ENCODE measurements at regions not wholly inside any gene's neighbourhood (a gene's known extent, or its start where the extent isn't known, plus 50 kb on each side); places are given as distances from the start of the nearest gene placed in this dataset.

DNA sequence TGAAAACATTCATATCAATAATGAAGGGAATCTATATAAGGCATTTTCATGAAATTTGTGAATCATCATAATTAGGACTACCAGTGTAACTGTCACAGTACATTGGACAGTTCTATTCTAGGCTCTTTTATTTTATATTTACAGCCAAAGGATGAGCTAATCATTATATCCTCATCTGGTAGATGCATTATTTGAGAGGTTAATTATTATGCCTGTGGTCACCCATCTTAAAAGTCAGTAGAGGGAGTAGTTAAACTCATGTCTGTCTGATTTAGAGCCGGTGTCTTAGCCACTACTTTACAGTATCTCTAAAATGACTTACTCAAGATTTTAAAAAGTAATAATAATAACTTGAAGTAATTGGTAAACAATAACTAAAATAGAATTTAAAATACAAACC, 899.3 kb upstream of the MAP3K7 start:
- Histone ChIP-seq H3K9me3 (ENCODE audit: insufficient read depth in 2 of 2, low read depth in 1 of 2, low read length in 1 of 2) (no peaks in the 10 kb centered on the region), H3K4me3 (ENCODE audit: extremely low read depth in 1 of 4, insufficient read depth in 2 of 4, low read depth in 3 of 4, low read length in 4 of 4) (no peak overlapping the region), H3K4ac (replicated peaks; ENCODE audit: insufficient read length, low read depth, low read length) (no peak overlapping the region), H3K56ac (replicated peaks; ENCODE audit: insufficient read length, low read depth, low read length) (no peak overlapping the region), H3K4me2 (ENCODE audit: insufficient read depth in 1 of 2, low read depth in 2 of 2, low read length in 2 of 2) (no peak overlapping the region), H3K23me2 (ENCODE audit: low read depth, low read length) (no peaks in the 10 kb centered on the region), H2BK20ac (ENCODE audit: low read length) (no peak overlapping the region), H3K23ac (ENCODE audit: insufficient read length) (no peak overlapping the region), H3K9ac (replicated peaks in 1 of 4; ENCODE audit: extremely low read depth in 1 of 4, low read depth in 3 of 4, low read length in 3 of 4) (no peak overlapping the region), H3K4me1 (replicated peaks in 1 of 4; ENCODE audit: control insufficient read depth in 3 of 4, insufficient read depth in 4 of 4, low read length in 3 of 4) (no peaks in the 10 kb centered on the region), H4K5ac (ENCODE audit: insufficient read length, low read depth, low read length) (no peak overlapping the region), H4K20me1 (replicated peaks in 1 of 2; ENCODE audit: control insufficient read depth in 1 of 2, insufficient read depth in 2 of 2, low read length in 2 of 2) (no peaks in the 10 kb centered on the region), H2BK12ac (ENCODE audit: low read depth, low read length) (no peak overlapping the region), H3K18ac (ENCODE audit: extremely low read depth, low read length) (no peak overlapping the region), H2BK15ac (ENCODE audit: low read length) (no peak overlapping the region), H3K14ac (ENCODE audit: insufficient read length) (no peak overlapping the region), H3K79me2 (ENCODE audit: control insufficient read depth in 1 of 2, insufficient read depth in 2 of 2, low read length in 2 of 2) (no peaks in the 10 kb centered on the region), H2BK120ac (replicated peaks; ENCODE audit: low read depth, low read length) (no peak overlapping the region), H3K79me1 (ENCODE audit: low read depth, low read length) (no peaks in the 10 kb centered on the region), H2AK5ac (ENCODE audit: low read depth, low read length) (no peak overlapping the region), H2BK5ac (ENCODE audit: low read depth, low read length) (no peak overlapping the region), H4K8ac (ENCODE audit: extremely low read depth, insufficient read depth, low read length) (no peak overlapping the region), H2AFZ (ENCODE audit: low read length) (no peak overlapping the region), H3K36me3 (ENCODE audit: control insufficient read depth in 2 of 4, insufficient read depth in 4 of 4, low read length in 3 of 4) (no peaks in the 10 kb centered on the region), H4K91ac (replicated peaks; ENCODE audit: insufficient read length, low read length) (no peak overlapping the region), H3K27me3 (replicated peaks in 1 of 4; ENCODE audit: control insufficient read depth in 3 of 4, extremely low read depth in 1 of 4, insufficient read depth in 3 of 4, low read length in 3 of 4) (peaks cover 0 to 2% (median 0%) of the 10 kb centered on the region in 4 experiments; a peak in 1 of 7 replicates), H3K27ac (ENCODE audit: low read depth, low read length) (no peak overlapping the region)
- CTCF ChIA-PET (ENCODE audit: partially characterized antibody) = interaction anchor here (1.3 kb wide), 1 partner anchor 155 kb away, joined by 4 read pairs; no protein-coding TSS in a partner anchor
- DNase-seq (ENCODE audit: low read depth in 1 of 2, low spot score in 2 of 2) (no peak), FAIRE-seq (no peak)
- no peak for TF ChIP-seq CTBP2 (IDR thresholded peaks at IDR 0.05; ENCODE audit: borderline replicate concordance, insufficient read depth, insufficient read length, low read length)
- no peak for TF ChIP-seq SRF (IDR thresholded peaks at IDR 0.05; ENCODE audit: low read depth, low read length)
- no peak for TF ChIP-seq FOSL1 (IDR thresholded peaks at IDR 0.05; ENCODE audit: insufficient read depth, low read depth, low read length)
- TF ChIP-seq RBBP5 (IDR thresholded peaks at IDR 0.05; ENCODE audit: borderline replicate concordance, low read depth, low read length) = no peak
- POLR2A ChIA-PET (ENCODE audit: partially characterized antibody) = interaction anchor here (0.6 kb wide), 1 partner anchor 510 kb away, joined by 3 read pairs; no protein-coding TSS in a partner anchor
- WGBS, 2 experiments (ENCODE audit: extremely low coverage in 1 of 2, insufficient coverage in 1 of 2, insufficient read length in 1 of 2, insufficient replicate concordance in 2 of 2, low coverage in 1 of 2, low lambda C conversion rate in 2 of 2, missing lambda C conversion rate in 1 of 2) = 95% methylated on average over 1 of the region's 1 CpG; no CpG with 5 or more reads in 1 of the 2 experiments

Measured in H1 (cell line).